ENCODE measurements at regions not wholly inside any gene's neighbourhood (a gene's known extent, or its start where the extent isn't known, plus 50 kb on each side); places are given as distances from the start of the nearest gene placed in this dataset.

- TF ChIP-seq, protein P1, sequence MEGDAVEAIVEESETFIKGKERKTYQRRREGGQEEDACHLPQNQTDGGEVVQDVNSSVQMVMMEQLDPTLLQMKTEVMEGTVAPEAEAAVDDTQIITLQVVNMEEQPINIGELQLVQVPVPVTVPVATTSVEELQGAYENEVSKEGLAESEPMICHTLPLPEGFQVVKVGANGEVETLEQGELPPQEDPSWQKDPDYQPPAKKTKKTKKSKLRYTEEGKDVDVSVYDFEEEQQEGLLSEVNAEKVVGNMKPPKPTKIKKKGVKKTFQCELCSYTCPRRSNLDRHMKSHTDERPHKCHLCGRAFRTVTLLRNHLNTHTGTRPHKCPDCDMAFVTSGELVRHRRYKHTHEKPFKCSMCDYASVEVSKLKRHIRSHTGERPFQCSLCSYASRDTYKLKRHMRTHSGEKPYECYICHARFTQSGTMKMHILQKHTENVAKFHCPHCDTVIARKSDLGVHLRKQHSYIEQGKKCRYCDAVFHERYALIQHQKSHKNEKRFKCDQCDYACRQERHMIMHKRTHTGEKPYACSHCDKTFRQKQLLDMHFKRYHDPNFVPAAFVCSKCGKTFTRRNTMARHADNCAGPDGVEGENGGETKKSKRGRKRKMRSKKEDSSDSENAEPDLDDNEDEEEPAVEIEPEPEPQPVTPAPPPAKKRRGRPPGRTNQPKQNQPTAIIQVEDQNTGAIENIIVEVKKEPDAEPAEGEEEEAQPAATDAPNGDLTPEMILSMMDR (conservative IDR thresholded peaks at IDR 0.05; ENCODE audit: low read depth, low read length), result no peak
- TF ChIP-seq EZH2phosphoT487 (IDR thresholded peaks at IDR 0.05; ENCODE audit: borderline replicate concordance, low read length) (no peak), EZH2 (IDR thresholded peaks at IDR 0.05; ENCODE audit: low read length, unreplicated experiment) (no peak)
These were observed 104.8 kb downstream of the PSMG1 start for GRCh38 chr21:39078322-39079065.
